HepG2 (cell line): ENCODE measurements at regions not wholly inside any gene's neighbourhood (a gene's known extent, or its start where the extent isn't known, plus 50 kb on each side); places are given as distances from the start of the nearest gene placed in this dataset.

Experiments used
- ATAC-seq: fragments of 200-7000 bp; cut with Tn5 transposase; 3 replicates; pipeline ENCODE4 v1.9.1; 2020; ENCODE audit warnings: mild to moderate bottlenecking, moderate library complexity
- BruUV-seq: library from RNA; stranded (reverse); fragments of 400-500 nt; replicated peaks from 2 replicates; lab custom pipeline; 2021; lab: Mats Ljungman, UMichigan
- CTCF ChIA-PET: fragments of 300-600 bp; formaldehyde crosslinking; extraction: SDS; loops from one replicate; lab custom pipeline; 2021; ENCODE audit warnings: low total read pairs, inconsistent platforms, low intra/inter-chr PET ratio; lab: Yijun Ruan, JAX
- POLR2A ChIA-PET: fragments of 350-600 bp; sonication (Branson Sonifier 250); formaldehyde crosslinking; loops from one replicate; lab custom pipeline; 2020; ENCODE audit warnings: antibody characterized with exemption, inconsistent platforms; lab: Yijun Ruan, JAX
- DNase-seq: peaks from one replicate; pipeline ENCODE4 v3.0.0-alpha.2; 2015; ENCODE audit warnings: low spot score
- FAIRE-seq: peaks from 3 replicates; lab custom pipeline; 2011; peaks lifted over from hg19 to GRCh38; lab: Jason Lieb, UNC
- H2AFZ ChIP-seq: one replicate; pipeline ENCODE4 v1.6.1; 2011; ENCODE audit warnings: low read length, inconsistent platforms
- H3K27ac ChIP-seq: fragments of 300-600 bp; 3 replicates; pipeline ENCODE4 v1.8.0; 2011; ENCODE audit warnings: mixed run types, mild to moderate bottlenecking, mixed read lengths, low read length, inconsistent platforms; ENCODE audit not compliant: insufficient read depth; ENCODE audit errors: extremely low read length
- H3K27me3 ChIP-seq, 2 experiments: fragments of 200-600 bp in 1 of 2; 2 replicates in 1 of 2; 3 replicates in 1 of 2; pipeline versions ENCODE4 v1.6.0 to v1.8.0; 2011; ENCODE audit warnings: low read length in 2 of 2, mild to moderate bottlenecking in 2 of 2, moderate library complexity in 2 of 2, inconsistent platforms in 1 of 2; ENCODE audit not compliant: insufficient read depth in 2 of 2, control insufficient read depth in 1 of 2
- H3K36me3 ChIP-seq, 2 experiments: fragments of 200-600 bp in 1 of 2; replicated peaks in 1 of 2; 2 replicates in 1 of 2; 3 replicates in 1 of 2; pipeline versions ENCODE4 v1.5.1 to v1.8.0; 2011; ENCODE audit warnings: low read length in 2 of 2, inconsistent platforms in 1 of 2; ENCODE audit not compliant: insufficient read depth in 2 of 2, control insufficient read depth in 1 of 2
- H3K4me1 ChIP-seq: 2 replicates; pipeline ENCODE4 v1.5.1; 2012; ENCODE audit warnings: low read length, inconsistent platforms; ENCODE audit not compliant: insufficient read depth
- H3K4me2 ChIP-seq: 2 replicates; pipeline ENCODE4 v1.6.0; 2011; ENCODE audit warnings: low read depth, low read length, inconsistent platforms
- H3K4me3 ChIP-seq, 3 experiments: fragments of 200-600 bp in 1 of 3; sonication (generic), shearing (Covaris generic) in 1 of 3; replicated peaks in 1 of 3; 2 replicates each; pipeline ENCODE4 v1.5.1; 2011 to 2016; ENCODE audit warnings: low read length in 3 of 3, inconsistent platforms in 2 of 3, low read depth in 2 of 3, mild to moderate bottlenecking in 2 of 3, control low read depth in 1 of 3, mixed read lengths in 1 of 3; ENCODE audit not compliant: insufficient read depth in 1 of 3
- H3K79me2 ChIP-seq: one replicate; pipeline ENCODE4 v1.6.1; 2011; ENCODE audit warnings: low read length, inconsistent platforms; ENCODE audit not compliant: insufficient read depth
- H3K9ac ChIP-seq: 2 replicates; pipeline ENCODE4 v1.6.0; 2011; ENCODE audit warnings: mild to moderate bottlenecking, low read depth, low read length, inconsistent platforms; ENCODE audit not compliant: insufficient read depth
- H3K9me3 ChIP-seq: 2 replicates; pipeline ENCODE4 v1.5.1; 2012; ENCODE audit warnings: mild to moderate bottlenecking, low read length
- H4K20me1 ChIP-seq: 2 replicates; pipeline ENCODE4 v1.6.0; 2011; ENCODE audit warnings: inconsistent platforms, mild to moderate bottlenecking, low read length, moderate library complexity; ENCODE audit not compliant: insufficient read depth
- ADNP ChIP-seq: sonication (generic); formaldehyde crosslinking; IDR thresholded peaks from 2 replicates; pipeline ENCODE4 v1.4.0; 2020; ENCODE audit warnings: missing genetic modification reagents
- ARNTL ChIP-seq: sonication (generic); formaldehyde crosslinking; IDR thresholded peaks from 2 replicates; pipeline ENCODE4 v1.4.0; 2020; ENCODE audit warnings: mild to moderate bottlenecking, missing genetic modification reagents
- FOXJ3 ChIP-seq: sonication (generic); formaldehyde crosslinking; IDR thresholded peaks from 2 replicates; pipeline ENCODE4 v1.4.0; 2020; ENCODE audit warnings: missing genetic modification reagents, mild to moderate bottlenecking, borderline replicate concordance
- FOXO1 ChIP-seq: sonication (generic); formaldehyde crosslinking; IDR thresholded peaks from 2 replicates; pipeline ENCODE4 v1.4.0; 2020; ENCODE audit warnings: missing genetic modification reagents
- KDM3A ChIP-seq: IDR thresholded peaks from 2 replicates; pipeline ENCODE4 v1.6.1; 2018; ENCODE audit warnings: low read depth, missing compliant biosample characterization
- KLF11 ChIP-seq: IDR thresholded peaks from 2 replicates; pipeline ENCODE4 v1.6.1; 2016; ENCODE audit warnings: missing compliant biosample characterization
- PATZ1 ChIP-seq: sonication (generic); formaldehyde crosslinking; IDR thresholded peaks from 2 replicates; pipeline ENCODE4 v1.4.0; 2020; ENCODE audit warnings: missing genetic modification reagents
- SIX1 ChIP-seq: sonication (generic); formaldehyde crosslinking; IDR thresholded peaks from 2 replicates; pipeline ENCODE4 v1.4.0; 2020; ENCODE audit warnings: missing genetic modification reagents, borderline replicate concordance
- U2AF1 ChIP-seq: fragments of 200-400 bp; formaldehyde crosslinking; optimal IDR thresholded peaks from 2 replicates; pipeline ENCODE3; 2017; ENCODE audit warnings: mild to moderate bottlenecking, low read depth, low read length
- ZNF121 ChIP-seq: sonication (generic); formaldehyde crosslinking; IDR thresholded peaks from 2 replicates; pipeline ENCODE4 v1.5.0; 2020; ENCODE audit warnings: mild to moderate bottlenecking, missing genetic modification reagents
- ZNF33A ChIP-seq: sonication (generic); formaldehyde crosslinking; IDR thresholded peaks from 2 replicates; pipeline ENCODE4 v1.5.1; 2020; ENCODE audit warnings: missing genetic modification reagents, mild to moderate bottlenecking, moderate library complexity, borderline replicate concordance
- ZNF770 ChIP-seq: sonication (generic); formaldehyde crosslinking; IDR thresholded peaks from 2 replicates; pipeline ENCODE4 v1.5.0; 2020; ENCODE audit warnings: mild to moderate bottlenecking, missing genetic modification reagents
- WGBS: methylation state at CpG from one replicate; pipeline ENCODE4 v1.1.6; 2017; ENCODE audit warnings: low lambda C conversion rate; 5-methylcytosine and 5-hydroxymethylcytosine counted together
- in situ Hi-C: cut with HindIII; loops from 2 replicates; pipeline ENCODE4 v1.10.0; 2017; ENCODE audit warnings: low pct_unique_long_range_greater_than_20kb; ENCODE audit not compliant: extremely low pct_ligation_motif_present
- intact Hi-C: fragments of 100-400 bp; cut with micrococcal nuclease; formaldehyde crosslinking; loops from one replicate; pipeline ENCODE4 v1.10.0; 2022; ENCODE audit not compliant: unreplicated experiment
- TF ChIP-seq, protein P1 (sequence below): sonication (generic); formaldehyde crosslinking; IDR thresholded peaks from 2 replicates; pipeline ENCODE4 v1.5.1; 2020; ENCODE audit warnings: missing genetic modification reagents, mild to moderate bottlenecking, borderline replicate concordance

- no peaks in the 10 kb centered on the region for H4K20me1 ChIP-seq
- H2AFZ ChIP-seq = no peak overlapping the region
- no peak for DNase-seq
- H3K36me3 ChIP-seq = no peaks in the 10 kb centered on the region
- no peak for FAIRE-seq
- H3K4me3 ChIP-seq = no peak overlapping the region
- in situ Hi-C loops (no loop called here), intact Hi-C loops (no loop called here)
- ChIA-PET CTCF (no interaction called here), POLR2A (no interaction called here)
- no peak overlapping the region for H3K4me2 ChIP-seq
- BruUV-seq = no TSS peak
- WGBS = 0% methylated on average over 3 of the region's 4 CpGs
- no peaks in the 10 kb centered on the region for H3K4me1 ChIP-seq
- H3K9me3 ChIP-seq = no peaks in the 10 kb centered on the region
- H3K27ac ChIP-seq = no peak overlapping the region
- no peaks in the 10 kb centered on the region for H3K27me3 ChIP-seq
- H3K9ac ChIP-seq = no peak overlapping the region
- no peaks in the 10 kb centered on the region for H3K79me2 ChIP-seq
- TF ChIP-seq, protein P1, sequence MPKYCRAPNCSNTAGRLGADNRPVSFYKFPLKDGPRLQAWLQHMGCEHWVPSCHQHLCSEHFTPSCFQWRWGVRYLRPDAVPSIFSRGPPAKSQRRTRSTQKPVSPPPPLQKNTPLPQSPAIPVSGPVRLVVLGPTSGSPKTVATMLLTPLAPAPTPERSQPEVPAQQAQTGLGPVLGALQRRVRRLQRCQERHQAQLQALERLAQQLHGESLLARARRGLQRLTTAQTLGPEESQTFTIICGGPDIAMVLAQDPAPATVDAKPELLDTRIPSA (CRISPR knock-in tag) = no peak
- TF ChIP-seq ZNF33A (CRISPR knock-in tag) = no peak
- TF ChIP-seq ZNF770 = no peak
- TF ChIP-seq ARNTL = no peak
- no peak for TF ChIP-seq U2AF1
- no peak for ATAC-seq
Observed at GRCh38 chr9:106753155-106753671, 109.8 kb upstream of the ZNF462 start.

GRCh38 chr9:106755736-106756135 is 107.2 kb upstream of the ZNF462 start:
- POLR2A ChIA-PET = no interaction called here
- Histone ChIP-seq H4K20me1 (no peaks in the 10 kb centered on the region), H2AFZ (no peak overlapping the region), H3K36me3 (no peaks in the 10 kb centered on the region), H3K4me3 (no peak overlapping the region), H3K27ac (no peak overlapping the region), H3K4me2 (no peak overlapping the region), H3K9ac (no peak overlapping the region), H3K4me1 (no peaks in the 10 kb centered on the region), H3K9me3 (no peaks in the 10 kb centered on the region), H3K79me2 (no peaks in the 10 kb centered on the region), H3K27me3 (no peaks in the 10 kb centered on the region)
- 7% methylated on average over 7 of the region's 7 CpGs for WGBS
- FAIRE-seq = no peak
- intact Hi-C loops = no loop called here
- CTCF ChIA-PET = no interaction called here
- no TSS peak for BruUV-seq
- DNase-seq = no peak
- in situ Hi-C loops = no loop called here
- ATAC-seq = no peak
- TF ChIP-seq KLF11 (CRISPR knock-in tag) (no peak), PATZ1 (CRISPR knock-in tag) (no peak), ZNF121 (no peak), ADNP (CRISPR knock-in tag) (no peak), KDM3A (CRISPR knock-in tag) (no peak), SIX1 (CRISPR knock-in tag) (no peak), FOXJ3 (CRISPR knock-in tag) (no peak), FOXO1 (CRISPR knock-in tag) (no peak)
